ENCODE measurements at regions not wholly inside any gene's neighbourhood (a gene's known extent, or its start where the extent isn't known, plus 50 kb on each side); places are given as distances from the start of the nearest gene placed in this dataset.

DNA sequence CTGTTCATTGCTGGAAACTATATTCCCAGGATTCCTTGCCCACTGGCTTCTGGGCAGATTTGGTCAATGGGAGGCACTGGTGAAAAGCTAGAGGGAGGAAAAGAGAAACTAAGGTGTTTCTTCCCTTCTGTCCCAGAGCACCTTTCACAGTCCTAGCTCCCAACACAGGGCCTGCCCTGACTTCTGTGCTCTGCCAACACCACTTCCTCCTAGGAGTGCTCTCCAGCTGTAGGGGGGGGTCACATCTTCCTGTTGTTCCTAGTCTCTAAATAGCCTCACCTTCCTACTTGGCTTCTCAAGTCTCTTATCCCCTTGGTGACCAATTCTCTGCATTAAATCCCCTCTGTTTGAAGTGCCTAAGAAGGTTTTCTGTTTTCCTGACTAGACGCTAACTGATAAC lies 115.4 kb downstream of the ADRB2 start (continued):
- TF ChIP-seq, protein P1, sequence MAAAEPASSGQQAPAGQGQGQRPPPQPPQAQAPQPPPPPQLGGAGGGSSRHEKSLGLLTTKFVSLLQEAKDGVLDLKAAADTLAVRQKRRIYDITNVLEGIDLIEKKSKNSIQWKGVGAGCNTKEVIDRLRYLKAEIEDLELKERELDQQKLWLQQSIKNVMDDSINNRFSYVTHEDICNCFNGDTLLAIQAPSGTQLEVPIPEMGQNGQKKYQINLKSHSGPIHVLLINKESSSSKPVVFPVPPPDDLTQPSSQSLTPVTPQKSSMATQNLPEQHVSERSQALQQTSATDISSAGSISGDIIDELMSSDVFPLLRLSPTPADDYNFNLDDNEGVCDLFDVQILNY (CRISPR knock-in tag; IDR thresholded peaks at IDR 0.05), result no peak
- TF ChIP-seq RBM34 (IDR thresholded peaks at IDR 0.05; ENCODE audit: borderline replicate concordance, insufficient read depth, low read length) (no peak), CEBPB (tag; IDR thresholded peaks at IDR 0.05) (no peak), STAT5B (CRISPR knock-in tag; IDR thresholded peaks at IDR 0.05) (no peak)
- TF ChIP-seq, protein P2, sequence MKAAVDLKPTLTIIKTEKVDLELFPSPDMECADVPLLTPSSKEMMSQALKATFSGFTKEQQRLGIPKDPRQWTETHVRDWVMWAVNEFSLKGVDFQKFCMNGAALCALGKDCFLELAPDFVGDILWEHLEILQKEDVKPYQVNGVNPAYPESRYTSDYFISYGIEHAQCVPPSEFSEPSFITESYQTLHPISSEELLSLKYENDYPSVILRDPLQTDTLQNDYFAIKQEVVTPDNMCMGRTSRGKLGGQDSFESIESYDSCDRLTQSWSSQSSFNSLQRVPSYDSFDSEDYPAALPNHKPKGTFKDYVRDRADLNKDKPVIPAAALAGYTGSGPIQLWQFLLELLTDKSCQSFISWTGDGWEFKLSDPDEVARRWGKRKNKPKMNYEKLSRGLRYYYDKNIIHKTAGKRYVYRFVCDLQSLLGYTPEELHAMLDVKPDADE (conservative IDR thresholded peaks at IDR 0.05; ENCODE audit: control insufficient read depth, low read depth, low read length), result no peak

DNA sequence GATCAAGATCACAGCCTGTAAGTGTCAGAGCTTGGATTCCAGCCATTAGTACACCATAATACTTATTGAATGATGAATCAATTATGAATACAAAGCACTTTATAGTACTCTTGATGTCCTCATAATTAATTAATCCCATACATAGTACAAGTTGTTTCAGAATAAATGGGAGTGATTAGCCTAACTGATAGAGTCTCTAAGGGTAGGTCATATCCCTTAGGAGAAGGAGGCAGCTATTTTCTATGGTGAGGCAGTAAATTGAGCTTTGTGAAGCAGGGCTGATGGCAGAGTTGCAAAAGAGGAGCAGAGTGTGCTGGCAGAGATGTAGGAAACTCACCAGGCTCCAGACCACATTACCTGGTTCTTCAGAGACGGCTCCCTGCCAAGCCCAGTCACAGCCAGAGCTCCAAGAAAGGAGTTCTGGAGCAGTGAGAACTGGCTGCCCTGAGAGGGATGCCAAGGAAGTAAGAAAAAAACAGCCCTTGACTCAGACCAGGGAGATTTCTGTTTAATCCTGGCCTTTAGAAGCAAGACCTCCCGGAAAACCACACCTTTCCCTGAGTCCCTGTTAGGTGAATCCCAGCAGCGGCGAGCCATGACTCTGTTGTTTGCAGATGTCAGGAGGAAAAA lies 112.9 kb downstream of the SH3TC2 start:
- 0% methylated on average over 4 of the region's 4 CpGs for WGBS (ENCODE audit: insufficient coverage, low coverage, missing lambda C conversion rate)
- Histone ChIP-seq H3K9me3 (replicated peaks; ENCODE audit: control insufficient read depth, insufficient read depth, low read depth, low read length) (no peaks in the 10 kb centered on the region), H3K79me2 (ENCODE audit: control insufficient read depth, insufficient read depth, low read length) (no peaks in the 10 kb centered on the region), H2AFZ (ENCODE audit: low read depth, low read length) (no peak overlapping the region), H3K27ac (ENCODE audit: extremely low read depth, low read depth, low read length) (no peak overlapping the region), H3K9me1 (ENCODE audit: control insufficient read depth, insufficient read depth, low read length) (no peaks in the 10 kb centered on the region), H3K4me2 (ENCODE audit: insufficient read depth, low read length) (no peak overlapping the region), H4K20me1 (replicated peaks; ENCODE audit: control insufficient read depth, insufficient read depth, low read length) (no peaks in the 10 kb centered on the region; the same call in 1 of the 2 replicates), H3K27me3 (ENCODE audit: control insufficient read depth in 2 of 2, insufficient read depth in 2 of 2, low read length in 2 of 2) (no peaks in the 10 kb centered on the region; a peak in 1 of 5 replicates), H3K36me3 (ENCODE audit: control insufficient read depth, insufficient read depth, low read length) (no peaks in the 10 kb centered on the region), H3K4me3 (no peak overlapping the region), H3K4me1 (replicated peaks in 1 of 2; ENCODE audit: control insufficient read depth in 2 of 2, insufficient read depth in 2 of 2, low read length in 2 of 2) (no peaks in the 10 kb centered on the region), H3K9ac (ENCODE audit: insufficient read depth in 1 of 2, low read depth in 2 of 2, low read length in 2 of 2) (no peak overlapping the region)
- POLR2A ChIA-PET, result interaction anchor here (1.0 kb wide), 1 partner anchor 17 kb away, joined by 3 read pairs; no protein-coding TSS in a partner anchor
- in situ Hi-C loops (cut with MboI), result no loop called here
- ATAC-seq (no peak), FAIRE-seq (no peak), DNase-seq (ENCODE audit: extremely low read depth in 1 of 4, low spot score in 3 of 4) (no peak)
- BruUV-seq (replicated peaks), result no TSS peak
- CTCF ChIA-PET (ENCODE audit: low intra/inter-chr PET ratio), result no interaction called here
- intact Hi-C loops (cut with micrococcal nuclease), result loop anchor here (10.0 kb wide), 1 partner anchor 315 kb away; no protein-coding TSS in a partner anchor
- no peak for TF ChIP-seq CEBPB (tag; IDR thresholded peaks at IDR 0.05)
- no peak for TF ChIP-seq MTF1 (CRISPR knock-in tag; IDR thresholded peaks at IDR 0.05; ENCODE audit: borderline replicate concordance)
- TF ChIP-seq, protein P3, sequence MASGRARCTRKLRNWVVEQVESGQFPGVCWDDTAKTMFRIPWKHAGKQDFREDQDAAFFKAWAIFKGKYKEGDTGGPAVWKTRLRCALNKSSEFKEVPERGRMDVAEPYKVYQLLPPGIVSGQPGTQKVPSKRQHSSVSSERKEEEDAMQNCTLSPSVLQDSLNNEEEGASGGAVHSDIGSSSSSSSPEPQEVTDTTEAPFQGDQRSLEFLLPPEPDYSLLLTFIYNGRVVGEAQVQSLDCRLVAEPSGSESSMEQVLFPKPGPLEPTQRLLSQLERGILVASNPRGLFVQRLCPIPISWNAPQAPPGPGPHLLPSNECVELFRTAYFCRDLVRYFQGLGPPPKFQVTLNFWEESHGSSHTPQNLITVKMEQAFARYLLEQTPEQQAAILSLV (tag; IDR thresholded peaks at IDR 0.05), result no peak
- no peak for TF ChIP-seq HDGF (IDR thresholded peaks at IDR 0.05)
- TF ChIP-seq MYNN (IDR thresholded peaks at IDR 0.05), result no peak
- TF ChIP-seq MYNN (CRISPR knock-in tag; IDR thresholded peaks at IDR 0.05), result no peak
- no peak for TF ChIP-seq PCBP1 (IDR thresholded peaks at IDR 0.05; ENCODE audit: low read depth, low read length, poor library complexity, severe bottlenecking)
- no peak for TF ChIP-seq GABPA (tag; conservative IDR thresholded peaks at IDR 0.05; ENCODE audit: low read depth)
- TF ChIP-seq ASH1L (IDR thresholded peaks at IDR 0.05; ENCODE audit: borderline replicate concordance, low read depth, partially characterized antibody), result no peak
- TF ChIP-seq SAP30 (IDR thresholded peaks at IDR 0.05; ENCODE audit: borderline replicate concordance, insufficient read depth, low read depth, low read length, poor library complexity, severe bottlenecking), result no peak
- no peak for TF ChIP-seq ZNF3 (CRISPR knock-in tag; IDR thresholded peaks at IDR 0.05)
